ENCODE measurements at regions not wholly inside any gene's neighbourhood (a gene's known extent, or its start where the extent isn't known, plus 50 kb on each side); places are given as distances from the start of the nearest gene placed in this dataset.

GRCh38 chr15:26372706-26373105, 400.2 kb downstream of the GABRB3 start:
- no peak overlapping the region for H3K27ac ChIP-seq
- no peak for DNase-seq
- peaks cover 0 to 55% (median 32%) of the 10 kb centered on the region in 8 donors for H3K9me3 ChIP-seq
- intact Hi-C loops (cut with DNase I; ENCODE audit: low total_unique reads): no loop called here
- no peaks in the 10 kb centered on the region for H3K36me3 ChIP-seq
- H3K27me3 ChIP-seq (replicated peaks in 1 of 7): no peaks in the 10 kb centered on the region
- H3K4me3 ChIP-seq: no peak overlapping the region
- TF ChIP-seq CTCF (IDR thresholded peaks at IDR 0.05 in 8 of 11, conservative IDR thresholded peaks at IDR 0.05 in 3 of 11): no peak
- TF ChIP-seq POLR2AphosphoS5 (IDR thresholded peaks at IDR 0.05): no peak
- TF ChIP-seq POLR2A (IDR thresholded peaks at IDR 0.05): no peak
- no peaks in the 10 kb centered on the region for H3K4me1 ChIP-seq
- 42 to 64% (median 53%) methylated on average over 6 of the region's 6 CpGs for WGBS, 5 donors

GRCh38 chr15:26365077-26365476, 407.8 kb downstream of the GABRB3 start:
- Histone ChIP-seq H3K27me3 (replicated peaks in 1 of 7) (no peaks in the 10 kb centered on the region), H3K27ac (no peak overlapping the region), H3K9me3 (peaks cover 0 to 41% (median 6%) of the 10 kb centered on the region in 8 donors), H3K4me1 (no peaks in the 10 kb centered on the region), H3K4me3 (no peak overlapping the region), H3K36me3 (no peaks in the 10 kb centered on the region)
- DNase-seq: no peak
- no peak for TF ChIP-seq CTCF (IDR thresholded peaks at IDR 0.05 in 8 of 11, conservative IDR thresholded peaks at IDR 0.05 in 3 of 11)
- intact Hi-C loops (cut with DNase I; ENCODE audit: low total_unique reads): no loop called here
- 78 to 90% (median 83%) methylated on average over 4 of the region's 4 CpGs for WGBS, 5 donors

- TF ChIP-seq POLR2AphosphoS5 (IDR thresholded peaks at IDR 0.05) (no peak), CTCF (IDR thresholded peaks at IDR 0.05 in 8 of 11, conservative IDR thresholded peaks at IDR 0.05 in 3 of 11) (no peak), POLR2A (IDR thresholded peaks at IDR 0.05) (no peak)
- 66 to 79% (median 69%) methylated on average over 4 of the region's 4 CpGs for WGBS, 5 donors
Observed at GRCh38 chr15:26359855-26360254, 413.0 kb downstream of the GABRB3 start.

GRCh38 chr15:26358708-26359107, 414.2 kb downstream of the GABRB3 start:
- no peak for DNase-seq

More at GRCh38 chr15:26359855-26360254, 413.0 kb downstream of the GABRB3 start:
- H3K9me3 ChIP-seq: peaks cover 0 to 26% (median 4%) of the 10 kb centered on the region in 8 donors
- DNase-seq: no peak
- no peak overlapping the region for H3K4me3 ChIP-seq
- no peak overlapping the region for H3K27ac ChIP-seq
- H3K27me3 ChIP-seq (replicated peaks in 1 of 7): no peaks in the 10 kb centered on the region
- H3K4me1 ChIP-seq: no peaks in the 10 kb centered on the region
- intact Hi-C loops (cut with DNase I; ENCODE audit: low total_unique reads): no loop called here
- no peaks in the 10 kb centered on the region for H3K36me3 ChIP-seq

More at GRCh38 chr15:26358708-26359107, 414.2 kb downstream of the GABRB3 start:
- Histone ChIP-seq H3K4me3 (no peak overlapping the region), H3K36me3 (no peaks in the 10 kb centered on the region), H3K4me1 (no peaks in the 10 kb centered on the region), H3K27ac (peak overlapping the region in 4 of 8 donors; percentile 9 to 48 (median 18)), H3K9me3 (peaks cover 0 to 25% (median 4%) of the 10 kb centered on the region in 8 donors), H3K27me3 (replicated peaks in 1 of 7) (no peaks in the 10 kb centered on the region)
- TF ChIP-seq CTCF (IDR thresholded peaks at IDR 0.05 in 8 of 11, conservative IDR thresholded peaks at IDR 0.05 in 3 of 11) (no peak), POLR2A (IDR thresholded peaks at IDR 0.05) (no peak), POLR2AphosphoS5 (IDR thresholded peaks at IDR 0.05) (peak in 1 of 3 donors; percentile 27)
- intact Hi-C loops (cut with DNase I; ENCODE audit: low total_unique reads): no loop called here
- 10 to 25% (median 18%) methylated on average over 3 of the region's 3 CpGs for WGBS, 5 donors
